DMS153 (cell line): ENCODE measurements at regions not wholly inside any gene's neighbourhood (a gene's known extent, or its start where the extent isn't known, plus 50 kb on each side); places are given as distances from the start of the nearest gene placed in this dataset.

Experiments used
- DNase-seq: peaks from one replicate; lab custom pipeline; 2025; lab: John Stamatoyannopoulos, UW

- DNase-seq: no peak
Measured at GRCh38 chr2:122167515-122167914, 412.1 kb downstream of the TSN start.

- no peak for DNase-seq
Measured at GRCh38 chr2:122168799-122169198, 413.3 kb downstream of the TSN start.

GRCh38 chr2:122172812-122173211, 417.4 kb downstream of the TSN start:
- DNase-seq: no peak

- DNase-seq: no peak
Measured at GRCh38 chr2:122174061-122174460, 418.6 kb downstream of the TSN start.

GRCh38 chr2:122179492-122180165, 424.2 kb downstream of the TSN start:
- no peak for DNase-seq

- no peak for DNase-seq
Measured at GRCh38 chr2:122180972-122181371, 425.5 kb downstream of the TSN start.

GRCh38 chr2:122182616-122183355, 427.3 kb downstream of the TSN start:
- DNase-seq: no peak

- DNase-seq: no peak
Measured at GRCh38 chr2:122183890-122184289, 428.4 kb downstream of the TSN start.

GRCh38 chr2:122186761-122187222, 431.3 kb downstream of the TSN start:
- DNase-seq: no peak

GRCh38 chr2:122191331-122191730, 435.9 kb downstream of the TSN start:
- DNase-seq: no peak

GRCh38 chr2:122193622-122194021, 438.2 kb downstream of the TSN start:
- DNase-seq: no peak

GRCh38 chr2:122194546-122194945, 439.1 kb downstream of the TSN start:
- no peak for DNase-seq

GRCh38 chr2:122203523-122203922, 448.1 kb downstream of the TSN start:
- DNase-seq: no peak

GRCh38 chr2:122205641-122206040, 450.2 kb downstream of the TSN start:
- DNase-seq: no peak

GRCh38 chr2:122206101-122206500, 450.6 kb downstream of the TSN start:
- no peak for DNase-seq

- DNase-seq: no peak
Measured at GRCh38 chr2:122209377-122209776, 453.9 kb downstream of the TSN start.

GRCh38 chr2:122210065-122210464, 454.6 kb downstream of the TSN start:
- no peak for DNase-seq

GRCh38 chr2:122210898-122211856, 455.7 kb downstream of the TSN start:
- no peak for DNase-seq

GRCh38 chr2:122213312-122213711, 457.9 kb downstream of the TSN start:
- no peak for DNase-seq

GRCh38 chr2:122216071-122216470, 460.6 kb downstream of the TSN start:
- DNase-seq: no peak

- DNase-seq: no peak
Measured at GRCh38 chr2:122216901-122217300, 461.4 kb downstream of the TSN start.

GRCh38 chr2:122218596-122218995, 463.1 kb downstream of the TSN start:
- no peak for DNase-seq
